ENCODE measurements at regions not wholly inside any gene's neighbourhood (a gene's known extent, or its start where the extent isn't known, plus 50 kb on each side); places are given as distances from the start of the nearest gene placed in this dataset.

GRCh38 chr20:24208652-24209051 is 220.1 kb upstream of the GGTLC1 start:
- TF ChIP-seq EZH2 (IDR thresholded peaks at IDR 0.05; ENCODE audit: low read length, missing control alignments) (no peak), CTCF (conservative IDR thresholded peaks at IDR 0.05 in 1 of 2, IDR thresholded peaks at IDR 0.05 in 1 of 2; ENCODE audit: low read depth in 1 of 2, low read length in 2 of 2) (no peak)
